Uterus (tissue), 2 donors: ENCODE measurements at regions not wholly inside any gene's neighbourhood (a gene's known extent, or its start where the extent isn't known, plus 50 kb on each side); places are given as distances from the start of the nearest gene placed in this dataset.

Experiments
- POLR2A ChIP-seq, 2 donors: fragments of 450-650 bp; IDR thresholded peaks; one replicate each; pipeline ENCODE4 v1.6.1; 2016; ENCODE audit warnings: antibody characterized with exemption in 2 of 2, mild to moderate bottlenecking in 1 of 2, moderate library complexity in 1 of 2
- TF ChIP-seq, protein P1 (sequence below), 4 experiments: fragments of 200-600 bp in 2 of 4; fragments of 450-650 bp in 2 of 4; sonication (generic) in 2 of 4; IDR thresholded peaks; one replicate each; pipeline ENCODE4 v1.5.1; 2016 to 2019; ENCODE audit warnings: antibody characterized with exemption in 4 of 4, mild to moderate bottlenecking in 2 of 4, moderate library complexity in 1 of 4

- TF ChIP-seq POLR2A (IDR thresholded peaks at IDR 0.05), result no peak
- TF ChIP-seq, protein P1, sequence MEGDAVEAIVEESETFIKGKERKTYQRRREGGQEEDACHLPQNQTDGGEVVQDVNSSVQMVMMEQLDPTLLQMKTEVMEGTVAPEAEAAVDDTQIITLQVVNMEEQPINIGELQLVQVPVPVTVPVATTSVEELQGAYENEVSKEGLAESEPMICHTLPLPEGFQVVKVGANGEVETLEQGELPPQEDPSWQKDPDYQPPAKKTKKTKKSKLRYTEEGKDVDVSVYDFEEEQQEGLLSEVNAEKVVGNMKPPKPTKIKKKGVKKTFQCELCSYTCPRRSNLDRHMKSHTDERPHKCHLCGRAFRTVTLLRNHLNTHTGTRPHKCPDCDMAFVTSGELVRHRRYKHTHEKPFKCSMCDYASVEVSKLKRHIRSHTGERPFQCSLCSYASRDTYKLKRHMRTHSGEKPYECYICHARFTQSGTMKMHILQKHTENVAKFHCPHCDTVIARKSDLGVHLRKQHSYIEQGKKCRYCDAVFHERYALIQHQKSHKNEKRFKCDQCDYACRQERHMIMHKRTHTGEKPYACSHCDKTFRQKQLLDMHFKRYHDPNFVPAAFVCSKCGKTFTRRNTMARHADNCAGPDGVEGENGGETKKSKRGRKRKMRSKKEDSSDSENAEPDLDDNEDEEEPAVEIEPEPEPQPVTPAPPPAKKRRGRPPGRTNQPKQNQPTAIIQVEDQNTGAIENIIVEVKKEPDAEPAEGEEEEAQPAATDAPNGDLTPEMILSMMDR (IDR thresholded peaks at IDR 0.05), result no peak
Measured at GRCh38 chrX:1871887-1872286, 257.0 kb downstream of the ASMT start.
